ENCODE measurements at regions not wholly inside any gene's neighbourhood (a gene's known extent, or its start where the extent isn't known, plus 50 kb on each side); places are given as distances from the start of the nearest gene placed in this dataset.

DNA sequence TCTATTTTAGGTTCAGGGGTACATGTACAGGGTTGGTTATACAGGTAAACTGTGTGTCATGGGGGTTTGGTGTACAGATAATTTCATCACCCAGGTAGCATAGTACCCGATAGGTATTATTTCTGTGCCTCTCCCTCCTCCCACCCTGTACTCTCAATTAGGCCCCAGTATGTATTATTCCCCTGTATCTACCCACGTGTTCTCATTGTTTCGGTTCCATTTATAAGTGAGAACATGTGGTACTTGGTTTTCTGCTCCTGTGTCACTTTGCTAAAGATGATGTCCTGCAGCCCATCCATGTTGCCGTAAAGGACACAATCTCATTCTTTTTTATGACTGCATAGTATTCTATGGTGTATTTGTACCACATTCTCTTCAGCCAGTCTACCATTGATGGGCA lies 96.8 kb upstream of the SLC24A2 start:
- H3K9me1 ChIP-seq (replicated peaks; ENCODE audit: control insufficient read depth, extremely low read depth, insufficient read depth, low read length) = no peaks in the 10 kb centered on the region
- FAIRE-seq (no peak), DNase-seq (ENCODE audit: low read depth, low spot score) (no peak)
- ChIA-PET POLR2A (no interaction called here), CTCF (no interaction called here)
- no peak overlapping the region for H3K4me3 ChIP-seq (replicated peaks in 1 of 3; ENCODE audit: insufficient read depth in 1 of 3, low read depth in 1 of 3, low read length in 3 of 3)
- dilution Hi-C loops (cut with MboI; ENCODE audit: extremely low pct_ligation_motif_present, low sequenced_read_pairs) = no loop called here
- H2AFZ ChIP-seq (ENCODE audit: low read depth, low read length) = no peak overlapping the region
- H3K9ac ChIP-seq (replicated peaks; ENCODE audit: extremely low read depth, insufficient read depth, low read length) = no peak overlapping the region
- H4K20me1 ChIP-seq (replicated peaks; ENCODE audit: control insufficient read depth, extremely low read depth, insufficient read depth, low read length) = no peaks in the 10 kb centered on the region
- no peaks in the 10 kb centered on the region for H3K27me3 ChIP-seq (ENCODE audit: control insufficient read depth in 2 of 2, insufficient read depth in 2 of 2, low read length in 2 of 2)
- no peaks in the 10 kb centered on the region for H3K4me1 ChIP-seq (ENCODE audit: control insufficient read depth, extremely low read depth, insufficient read depth, low read length)
- no peaks in the 10 kb centered on the region for H3K79me2 ChIP-seq (ENCODE audit: control insufficient read depth, insufficient read depth, low read length)
- no peak overlapping the region for H3K27ac ChIP-seq (ENCODE audit: insufficient read depth, low read depth, low read length)
- no peak overlapping the region for H3K4me2 ChIP-seq (ENCODE audit: insufficient read depth, low read length)
- intact Hi-C loops (cut with micrococcal nuclease) = no loop called here
- H3K36me3 ChIP-seq (ENCODE audit: control insufficient read depth in 2 of 2, extremely low read depth in 1 of 2, insufficient read depth in 2 of 2, low read length in 2 of 2) = no peaks in the 10 kb centered on the region
- H3K9me3 ChIP-seq (replicated peaks; ENCODE audit: control insufficient read depth, insufficient read depth, low read length) = no peaks in the 10 kb centered on the region
- no TSS peak for BruUV-seq (replicated peaks)
- TF ChIP-seq, protein P1, sequence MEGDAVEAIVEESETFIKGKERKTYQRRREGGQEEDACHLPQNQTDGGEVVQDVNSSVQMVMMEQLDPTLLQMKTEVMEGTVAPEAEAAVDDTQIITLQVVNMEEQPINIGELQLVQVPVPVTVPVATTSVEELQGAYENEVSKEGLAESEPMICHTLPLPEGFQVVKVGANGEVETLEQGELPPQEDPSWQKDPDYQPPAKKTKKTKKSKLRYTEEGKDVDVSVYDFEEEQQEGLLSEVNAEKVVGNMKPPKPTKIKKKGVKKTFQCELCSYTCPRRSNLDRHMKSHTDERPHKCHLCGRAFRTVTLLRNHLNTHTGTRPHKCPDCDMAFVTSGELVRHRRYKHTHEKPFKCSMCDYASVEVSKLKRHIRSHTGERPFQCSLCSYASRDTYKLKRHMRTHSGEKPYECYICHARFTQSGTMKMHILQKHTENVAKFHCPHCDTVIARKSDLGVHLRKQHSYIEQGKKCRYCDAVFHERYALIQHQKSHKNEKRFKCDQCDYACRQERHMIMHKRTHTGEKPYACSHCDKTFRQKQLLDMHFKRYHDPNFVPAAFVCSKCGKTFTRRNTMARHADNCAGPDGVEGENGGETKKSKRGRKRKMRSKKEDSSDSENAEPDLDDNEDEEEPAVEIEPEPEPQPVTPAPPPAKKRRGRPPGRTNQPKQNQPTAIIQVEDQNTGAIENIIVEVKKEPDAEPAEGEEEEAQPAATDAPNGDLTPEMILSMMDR (IDR thresholded peaks at IDR 0.05; ENCODE audit: extremely low read depth in 1 of 2, insufficient read depth in 1 of 2, low read depth in 1 of 2, low read length in 2 of 2) = no peak
- TF ChIP-seq MYC (IDR thresholded peaks at IDR 0.05; ENCODE audit: low read depth, low read length) (no peak), JUN (IDR thresholded peaks at IDR 0.05; ENCODE audit: borderline replicate concordance, insufficient read depth, insufficient read length, low read depth) (no peak), FOS (IDR thresholded peaks at IDR 0.05; ENCODE audit: borderline replicate concordance, insufficient read depth, low read length) (no peak), POLR2A (IDR thresholded peaks at IDR 0.05; ENCODE audit: low read depth, low read length) (no peak), EZH2 (IDR thresholded peaks at IDR 0.05; ENCODE audit: borderline replicate concordance, low read depth, low read length, severe bottlenecking) (no peak), GATA2 (IDR thresholded peaks at IDR 0.05; ENCODE audit: insufficient read depth, insufficient read length, low read depth, low read length) (no peak), POLR2AphosphoS5 (IDR thresholded peaks at IDR 0.05; ENCODE audit: insufficient read depth, low read depth, low read length) (no peak)
- TF ChIP-seq, protein P2, sequence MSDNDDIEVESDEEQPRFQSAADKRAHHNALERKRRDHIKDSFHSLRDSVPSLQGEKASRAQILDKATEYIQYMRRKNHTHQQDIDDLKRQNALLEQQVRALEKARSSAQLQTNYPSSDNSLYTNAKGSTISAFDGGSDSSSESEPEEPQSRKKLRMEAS (IDR thresholded peaks at IDR 0.05; ENCODE audit: insufficient read depth, insufficient read length) = no peak

Data from endothelial cell of umbilical vein (primary cell).